IMR-90 (cell line): ENCODE measurements at regions not wholly inside any gene's neighbourhood (a gene's known extent, or its start where the extent isn't known, plus 50 kb on each side); places are given as distances from the start of the nearest gene placed in this dataset.

Experiments used
- ATAC-seq: fragments of 200-7000 bp; cut with Tn5 transposase; 2 replicates; pipeline ENCODE4 v1.9.1; 2020; ENCODE audit warnings: low read depth, mild to moderate bottlenecking, moderate library complexity
- BruUV-seq: library from RNA; stranded (reverse); fragments of 400-500 nt; replicated peaks from 2 replicates; lab custom pipeline; 2021; lab: Mats Ljungman, UMichigan
- CTCF ChIA-PET: fragments of 300-600 bp; formaldehyde crosslinking; extraction: SDS; loops from one replicate; lab custom pipeline; 2021; ENCODE audit warnings: antibody characterized with exemption; lab: Yijun Ruan, JAX
- POLR2A ChIA-PET: fragments of 300-600 bp; sonication (Branson Sonifier 250); formaldehyde crosslinking; loops from one replicate; lab custom pipeline; 2022; ENCODE audit warnings: antibody characterized with exemption; ENCODE audit not compliant: unreplicated experiment; lab: Charles Lee
- DNase-seq: peaks from one replicate; pipeline ENCODE4 v3.0.0; 2013
- H2AFZ ChIP-seq: replicated peaks from 2 replicates; pipeline ENCODE3; 2013; ENCODE audit warnings: low read length, mild to moderate bottlenecking; ENCODE audit not compliant: poor library complexity
- H2AK5ac ChIP-seq: 2 replicates; pipeline ENCODE4 v1.6.1; 2013; ENCODE audit warnings: low read depth, low read length, inconsistent platforms
- H2AK9ac ChIP-seq: replicated peaks from 2 replicates; pipeline ENCODE3; 2013; ENCODE audit warnings: mild to moderate bottlenecking, low read depth, low read length, moderate library complexity; ENCODE audit not compliant: poor library complexity
- H2BK120ac ChIP-seq: 2 replicates; pipeline ENCODE4 v1.6.1; 2013; ENCODE audit warnings: low read depth, low read length, inconsistent platforms
- H2BK15ac ChIP-seq: 3 replicates; pipeline ENCODE4 v1.6.1; 2013; ENCODE audit warnings: low read depth, low read length, inconsistent platforms
- H2BK20ac ChIP-seq: 2 replicates; pipeline ENCODE4 v1.6.1; 2013; ENCODE audit warnings: low read depth, mild to moderate bottlenecking, inconsistent platforms, low read length, moderate library complexity
- H2BK5ac ChIP-seq: 2 replicates; pipeline ENCODE4 v1.6.1; 2013; ENCODE audit warnings: mild to moderate bottlenecking, low read depth, low read length, inconsistent platforms; ENCODE audit not compliant: poor library complexity, severe bottlenecking
- H3K14ac ChIP-seq: replicated peaks from 2 replicates; pipeline ENCODE4 v1.6.1; 2013; ENCODE audit warnings: low read depth, low read length, inconsistent platforms
- H3K18ac ChIP-seq: 2 replicates; pipeline ENCODE4 v1.6.1; 2013; ENCODE audit warnings: low read depth, low read length, control low read depth
- H3K23ac ChIP-seq: 2 replicates; pipeline ENCODE4 v1.6.1; 2013; ENCODE audit warnings: low read depth, low read length, inconsistent platforms
- H3K27ac ChIP-seq: 2 replicates; pipeline ENCODE4 v1.5.1; 2013; ENCODE audit warnings: mild to moderate bottlenecking, control low read depth, low read length; ENCODE audit not compliant: insufficient read depth
- H3K27me3 ChIP-seq: 2 replicates; pipeline ENCODE4 v1.6.1; 2013; ENCODE audit warnings: low read length; ENCODE audit not compliant: control insufficient read depth, insufficient read depth
- H3K36me3 ChIP-seq: 2 replicates; pipeline ENCODE4 v1.6.1; 2013; ENCODE audit warnings: low read length, mixed read lengths; ENCODE audit not compliant: control insufficient read depth, insufficient read depth
- H3K4ac ChIP-seq: 2 replicates; pipeline ENCODE4 v1.6.1; 2013; ENCODE audit warnings: low read depth, low read length, inconsistent platforms
- H3K4me1 ChIP-seq: 2 replicates; pipeline ENCODE4 v1.6.1; 2013; ENCODE audit warnings: low read length, mixed read lengths; ENCODE audit not compliant: control insufficient read depth, insufficient read depth
- H3K4me2 ChIP-seq: 2 replicates; pipeline ENCODE4 v1.6.1; 2013; ENCODE audit warnings: low read depth, mild to moderate bottlenecking, control low read depth, low read length, moderate library complexity
- H3K4me3 ChIP-seq: 2 replicates; pipeline ENCODE4 v1.5.1; 2013; ENCODE audit warnings: low read depth, mild to moderate bottlenecking, control low read depth, low read length, moderate library complexity; ENCODE audit not compliant: insufficient read depth
- H3K56ac ChIP-seq: 2 replicates; pipeline ENCODE4 v1.6.1; 2013; ENCODE audit warnings: low read length, inconsistent platforms; ENCODE audit not compliant: insufficient read depth; ENCODE audit errors: extremely low read depth
- H3K79me1 ChIP-seq, 2 experiments: 2 replicates each; pipeline ENCODE4 v1.6.1; 2013; ENCODE audit warnings: low read length in 2 of 2, inconsistent platforms in 1 of 2, low read depth in 1 of 2
- H3K9ac ChIP-seq: 2 replicates; pipeline ENCODE4 v1.6.1; 2013; ENCODE audit warnings: low read depth, low read length, control low read depth
- H3K9me1 ChIP-seq: 2 replicates; pipeline ENCODE4 v1.6.1; 2013; ENCODE audit warnings: low read length, inconsistent platforms; ENCODE audit not compliant: insufficient read depth
- H3K9me3 ChIP-seq: 2 replicates; pipeline ENCODE4 v1.6.1; 2013; ENCODE audit warnings: low read length; ENCODE audit not compliant: control insufficient read depth, insufficient read depth
- H4K20me1 ChIP-seq: 2 replicates; pipeline ENCODE4 v1.6.1; 2013; ENCODE audit warnings: low read length, inconsistent platforms; ENCODE audit not compliant: insufficient read depth
- H4K5ac ChIP-seq: 2 replicates; pipeline ENCODE4 v1.6.1; 2013; ENCODE audit warnings: mild to moderate bottlenecking, low read depth, low read length, control low read depth
- H4K8ac ChIP-seq, 2 experiments: 2 replicates each; pipeline ENCODE4 v1.6.1; 2013; ENCODE audit warnings: low read depth in 2 of 2, low read length in 2 of 2, control low read depth in 1 of 2, inconsistent platforms in 1 of 2
- H4K91ac ChIP-seq: 2 replicates; pipeline ENCODE4 v1.6.1; 2013; ENCODE audit warnings: low read depth, low read length, inconsistent platforms; ENCODE audit not compliant: insufficient read depth
- BHLHE40 ChIP-seq: fragments of 150-350 bp; IDR thresholded peaks from 2 replicates; pipeline ENCODE4 v1.6.1; 2016; ENCODE audit warnings: mild to moderate bottlenecking, low read depth, low read length
- CTCF ChIP-seq: conservative IDR thresholded peaks from 2 replicates; pipeline ENCODE4 v1.5.1; 2012; ENCODE audit warnings: mild to moderate bottlenecking, low read depth, low read length, improper control_type of control experiment
- MAFK ChIP-seq: IDR thresholded peaks from 2 replicates; pipeline ENCODE4 v1.6.1; 2012; ENCODE audit warnings: low read depth, low read length, improper control_type of control experiment
- NFE2L2 ChIP-seq: fragments of 150-350 bp; IDR thresholded peaks from 2 replicates; pipeline ENCODE4 v1.6.1; 2016; ENCODE audit warnings: low read depth, mild to moderate bottlenecking, low read length
- RAD21 ChIP-seq: IDR thresholded peaks from 2 replicates; pipeline ENCODE4 v1.6.1; 2012; ENCODE audit warnings: low read length, improper control_type of control experiment
- RCOR1 ChIP-seq: IDR thresholded peaks from 2 replicates; pipeline ENCODE4 v1.6.1; 2012; ENCODE audit warnings: mild to moderate bottlenecking, low read length, improper control_type of control experiment; ENCODE audit not compliant: insufficient replicate concordance
- SMC3 ChIP-seq: fragments of 150-350 bp; IDR thresholded peaks from 2 replicates; pipeline ENCODE4 v1.6.1; 2016; ENCODE audit warnings: low read depth, mild to moderate bottlenecking, antibody characterized with exemption, low read length, moderate library complexity
- WGBS, 2 experiments: methylation state at CpG; one replicate each; pipeline versions ENCODE4 v1.1.5 to v1.1.7; 2013; ENCODE audit warnings: missing lambda C conversion rate in 2 of 2; ENCODE audit not compliant: insufficient read length in 1 of 2; ENCODE audit errors: extremely low coverage in 2 of 2; 5-methylcytosine and 5-hydroxymethylcytosine counted together
- dilution Hi-C: fragments of 300-500 bp; cut with HindIII; formaldehyde crosslinking; loops from one replicate; pipeline ENCODE4 v1.14.3; 2018; ENCODE audit warnings: low sequenced_read_pairs; ENCODE audit not compliant: unreplicated experiment
- in situ Hi-C: fragments of 300-500 bp; cut with MboI; formaldehyde crosslinking; loops from 3 replicates; pipeline ENCODE4 v1.14.3; 2019; ENCODE audit warnings: low sequenced_read_pairs, inconsistent platforms, mixed read lengths
- intact Hi-C: fragments of 100-400 bp; cut with micrococcal nuclease; formaldehyde crosslinking; loops from 2 replicates; pipeline ENCODE4 v1.10.0; 2022

GRCh38 chr15:31867536-31868442 lies 162.5 kb upstream of the CHRNA7 start:
- no peak overlapping the region for H4K5ac ChIP-seq
- dilution Hi-C loops (no loop called here), intact Hi-C loops (loop anchor here (2.0 to 10.0 kb wide), 2 partner anchors 213 to 297 kb away; no protein-coding TSS in a partner anchor), in situ Hi-C loops (no loop called here)
- H2AK5ac ChIP-seq, result no peak overlapping the region
- H3K36me3 ChIP-seq, result no peaks in the 10 kb centered on the region
- H2AFZ ChIP-seq, result no peak overlapping the region
- no TSS peak for BruUV-seq
- no peak overlapping the region for H2BK5ac ChIP-seq
- H3K27ac ChIP-seq, result no peak overlapping the region
- no peak overlapping the region for H3K9ac ChIP-seq
- no peak overlapping the region for H3K4me3 ChIP-seq
- no peaks in the 10 kb centered on the region for H3K9me3 ChIP-seq
- H3K4ac ChIP-seq, result no peak overlapping the region
- H3K4me2 ChIP-seq, result no peak overlapping the region
- ATAC-seq, result peak; percentile 25; the same call in 1 of the 2 replicates
- H3K56ac ChIP-seq, result no peak overlapping the region
- no peak overlapping the region for H4K8ac ChIP-seq
- ChIA-PET POLR2A (no interaction called here), CTCF (interaction anchor here (1.0 kb wide), 2 partner anchors 8 to 18 kb away, joined by 3 to 4 read pairs; no protein-coding TSS in a partner anchor)
- no peak overlapping the region for H2BK15ac ChIP-seq
- H3K18ac ChIP-seq, result no peak overlapping the region
- H4K20me1 ChIP-seq, result no peaks in the 10 kb centered on the region
- no peaks in the 10 kb centered on the region for H3K4me1 ChIP-seq
- WGBS, 2 experiments, result 60% methylated on average over 2 of the region's 24 CpGs; no CpG with 5 or more reads in 1 of the 2 experiments
- H3K14ac ChIP-seq, result no peak overlapping the region
- no peak overlapping the region for H3K23ac ChIP-seq
- DNase-seq, result peak; percentile 38
- H3K9me1 ChIP-seq, result no peaks in the 10 kb centered on the region
- TF ChIP-seq MAFK, result no peak
- TF ChIP-seq RCOR1, result no peak
- peak; percentile 68 for TF ChIP-seq CTCF
- TF ChIP-seq NFE2L2, result no peak
- TF ChIP-seq SMC3, result peak; percentile 42
- peak; percentile 56 for TF ChIP-seq RAD21
- no peak for TF ChIP-seq BHLHE40
- H3K79me1 ChIP-seq, result no peaks in the 10 kb centered on the region
- H2BK120ac ChIP-seq, result no peak overlapping the region
- H2AK9ac ChIP-seq, result no peak overlapping the region
- peaks cover 5% of the 10 kb centered on the region; the same call in 1 of the 2 replicates for H3K27me3 ChIP-seq
- no peak overlapping the region for H2BK20ac ChIP-seq
- H4K91ac ChIP-seq, result no peak overlapping the region
